ENCODE measurements at regions not wholly inside any gene's neighbourhood (a gene's known extent, or its start where the extent isn't known, plus 50 kb on each side); places are given as distances from the start of the nearest gene placed in this dataset.

DNA sequence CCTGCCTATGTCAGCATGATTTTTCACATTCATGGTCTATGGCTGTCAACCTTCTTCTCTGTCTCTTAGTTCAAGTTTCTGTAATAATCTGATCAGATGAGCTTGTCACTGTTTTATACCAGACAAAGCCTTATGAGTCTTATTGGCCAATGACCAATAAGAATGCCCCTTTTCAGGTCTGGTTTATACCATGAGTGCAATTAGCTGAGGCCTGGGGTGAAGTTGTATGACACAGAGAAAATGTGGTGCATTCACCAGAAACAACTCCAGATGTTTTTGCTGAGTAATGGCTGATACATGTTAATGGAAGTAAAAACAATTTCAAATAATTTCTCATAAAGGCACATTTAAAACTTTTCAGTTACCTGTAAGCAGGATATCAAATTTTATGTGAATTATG, 218.6 kb upstream of the CDH8 start:
- Histone ChIP-seq H3K27me3 (ENCODE audit: insufficient read depth, low read length) (no peaks in the 10 kb centered on the region), H3K9me3 (ENCODE audit: control insufficient read depth, low read depth, low read length) (no peaks in the 10 kb centered on the region), H3K79me2 (ENCODE audit: insufficient read depth, low read length) (no peaks in the 10 kb centered on the region), H3K23ac (ENCODE audit: insufficient read length, low read depth, low read length) (no peak overlapping the region), H2BK120ac (ENCODE audit: low read depth, low read length, poor library complexity, severe bottlenecking) (no peak overlapping the region), H3K4ac (ENCODE audit: low read depth, low read length) (no peak overlapping the region), H3T11ph (ENCODE audit: low read length) (no peak overlapping the region), H2AFZ (ENCODE audit: low read length) (no peak overlapping the region), H2BK15ac (ENCODE audit: low read depth, low read length) (no peak overlapping the region), H2AK5ac (ENCODE audit: insufficient read length, low read length) (no peak overlapping the region), H3K27ac (ENCODE audit: insufficient read length, low read depth, low read length) (no peak overlapping the region), H3K4me1 (ENCODE audit: insufficient read depth, low read length) (no peaks in the 10 kb centered on the region; the same call in 1 of the 2 replicates), H3K14ac (ENCODE audit: insufficient read depth, low read length) (no peak overlapping the region), H4K5ac (ENCODE audit: insufficient read length, low read depth, low read length) (no peak overlapping the region), H4K20me1 (ENCODE audit: control insufficient read depth, insufficient read depth, insufficient read length) (no peaks in the 10 kb centered on the region), H3K23me2 (ENCODE audit: insufficient read length, low read depth, low read length, poor library complexity, severe bottlenecking) (no peaks in the 10 kb centered on the region), H4K91ac (ENCODE audit: insufficient read length, low read depth, low read length) (no peak overlapping the region), H3K4me2 (ENCODE audit: insufficient read depth, insufficient read length, low read length) (no peak overlapping the region), H3K79me1 (ENCODE audit: insufficient read depth, low read depth, low read length, poor library complexity, severe bottlenecking) (no peaks in the 10 kb centered on the region), H2BK20ac (ENCODE audit: low read depth, low read length, poor library complexity, severe bottlenecking) (no peak overlapping the region), H2BK12ac (ENCODE audit: insufficient read length, low read depth, low read length) (no peak overlapping the region), H3K18ac (ENCODE audit: insufficient read length, low read depth, low read length) (no peak overlapping the region), H3K56ac (ENCODE audit: insufficient read length, low read depth, low read length) (no peak overlapping the region), H2BK5ac (ENCODE audit: insufficient read length, low read length) (no peak overlapping the region), H4K8ac (replicated peaks; ENCODE audit: insufficient read length, low read depth, low read length) (no peak overlapping the region), H3K9ac (ENCODE audit: extremely low read depth, insufficient read length, low read length) (no peak overlapping the region)
- Mint-ChIP-seq H3K36me3 (ENCODE audit: insufficient read depth in 1 of 3, low read depth in 3 of 3) (no peaks in the 10 kb centered on the region; a peak in 1 of 7 replicates), H3K27ac (no peak overlapping the region), H3K4me3 (no peak overlapping the region), H3K9me3 (no peaks in the 10 kb centered on the region), H3K27me3 (ENCODE audit: low read depth) (no peaks in the 10 kb centered on the region), H3K4me1 (peaks cover 43 to 47% of the 10 kb centered on the region in 2 experiments)
- no peak for DNase-seq
- TF ChIP-seq, protein P1, sequence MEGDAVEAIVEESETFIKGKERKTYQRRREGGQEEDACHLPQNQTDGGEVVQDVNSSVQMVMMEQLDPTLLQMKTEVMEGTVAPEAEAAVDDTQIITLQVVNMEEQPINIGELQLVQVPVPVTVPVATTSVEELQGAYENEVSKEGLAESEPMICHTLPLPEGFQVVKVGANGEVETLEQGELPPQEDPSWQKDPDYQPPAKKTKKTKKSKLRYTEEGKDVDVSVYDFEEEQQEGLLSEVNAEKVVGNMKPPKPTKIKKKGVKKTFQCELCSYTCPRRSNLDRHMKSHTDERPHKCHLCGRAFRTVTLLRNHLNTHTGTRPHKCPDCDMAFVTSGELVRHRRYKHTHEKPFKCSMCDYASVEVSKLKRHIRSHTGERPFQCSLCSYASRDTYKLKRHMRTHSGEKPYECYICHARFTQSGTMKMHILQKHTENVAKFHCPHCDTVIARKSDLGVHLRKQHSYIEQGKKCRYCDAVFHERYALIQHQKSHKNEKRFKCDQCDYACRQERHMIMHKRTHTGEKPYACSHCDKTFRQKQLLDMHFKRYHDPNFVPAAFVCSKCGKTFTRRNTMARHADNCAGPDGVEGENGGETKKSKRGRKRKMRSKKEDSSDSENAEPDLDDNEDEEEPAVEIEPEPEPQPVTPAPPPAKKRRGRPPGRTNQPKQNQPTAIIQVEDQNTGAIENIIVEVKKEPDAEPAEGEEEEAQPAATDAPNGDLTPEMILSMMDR (conservative IDR thresholded peaks at IDR 0.05) = no peak

Measured in H9 (cell line).